ENCODE measurements at regions not wholly inside any gene's neighbourhood (a gene's known extent, or its start where the extent isn't known, plus 50 kb on each side); places are given as distances from the start of the nearest gene placed in this dataset.

DNA sequence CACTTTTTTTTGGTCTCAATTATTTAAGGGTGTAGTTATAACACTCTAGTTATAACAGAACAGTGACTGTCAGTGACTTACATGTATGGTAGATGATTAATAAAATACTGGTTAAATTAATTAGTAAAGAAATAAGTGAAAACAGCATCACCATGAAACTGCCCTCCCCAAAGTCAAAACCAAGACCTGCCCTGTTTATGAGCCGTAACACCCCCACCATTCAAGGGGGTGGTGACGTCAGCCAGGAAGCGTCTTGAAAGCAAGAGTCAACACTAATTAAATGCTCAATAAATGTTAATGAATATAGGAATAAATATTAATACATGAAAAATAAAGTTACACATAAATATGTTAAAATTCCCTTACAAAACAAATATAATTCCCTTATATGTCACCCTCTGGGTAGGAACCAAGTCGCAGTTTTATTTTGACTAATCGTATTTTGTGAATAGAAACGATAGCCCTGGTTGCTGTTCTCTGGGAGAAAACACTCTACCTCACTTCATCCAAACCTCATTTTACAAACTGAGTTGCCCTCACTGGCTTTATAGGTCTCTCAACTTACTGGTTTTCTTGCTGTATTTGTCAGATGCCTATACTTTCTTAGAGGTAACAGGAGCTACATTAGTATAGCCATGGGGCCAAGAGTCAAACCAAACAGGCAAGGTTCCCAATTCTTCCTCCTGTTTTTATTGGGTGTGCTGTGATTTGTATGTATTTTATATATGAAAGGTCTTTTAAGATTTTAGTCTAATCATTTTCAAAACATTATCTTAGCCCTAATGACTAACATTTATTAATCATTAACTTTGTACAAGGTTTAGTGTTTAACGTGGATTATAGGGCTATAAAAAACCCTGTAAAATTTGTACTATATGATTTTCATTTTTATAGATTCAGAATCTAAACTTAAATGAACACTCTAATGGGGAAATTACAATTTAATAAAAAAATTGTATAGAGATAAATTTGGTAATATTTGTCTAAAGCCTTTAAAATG lies 227.9 kb upstream of the IRAK1BP1 start:
- TF ChIP-seq, protein P1, sequence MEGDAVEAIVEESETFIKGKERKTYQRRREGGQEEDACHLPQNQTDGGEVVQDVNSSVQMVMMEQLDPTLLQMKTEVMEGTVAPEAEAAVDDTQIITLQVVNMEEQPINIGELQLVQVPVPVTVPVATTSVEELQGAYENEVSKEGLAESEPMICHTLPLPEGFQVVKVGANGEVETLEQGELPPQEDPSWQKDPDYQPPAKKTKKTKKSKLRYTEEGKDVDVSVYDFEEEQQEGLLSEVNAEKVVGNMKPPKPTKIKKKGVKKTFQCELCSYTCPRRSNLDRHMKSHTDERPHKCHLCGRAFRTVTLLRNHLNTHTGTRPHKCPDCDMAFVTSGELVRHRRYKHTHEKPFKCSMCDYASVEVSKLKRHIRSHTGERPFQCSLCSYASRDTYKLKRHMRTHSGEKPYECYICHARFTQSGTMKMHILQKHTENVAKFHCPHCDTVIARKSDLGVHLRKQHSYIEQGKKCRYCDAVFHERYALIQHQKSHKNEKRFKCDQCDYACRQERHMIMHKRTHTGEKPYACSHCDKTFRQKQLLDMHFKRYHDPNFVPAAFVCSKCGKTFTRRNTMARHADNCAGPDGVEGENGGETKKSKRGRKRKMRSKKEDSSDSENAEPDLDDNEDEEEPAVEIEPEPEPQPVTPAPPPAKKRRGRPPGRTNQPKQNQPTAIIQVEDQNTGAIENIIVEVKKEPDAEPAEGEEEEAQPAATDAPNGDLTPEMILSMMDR (IDR thresholded peaks at IDR 0.05): no peak
- no peak for TF ChIP-seq POLR2A (IDR thresholded peaks at IDR 0.05)
